ENCODE measurements at regions not wholly inside any gene's neighbourhood (a gene's known extent, or its start where the extent isn't known, plus 50 kb on each side); places are given as distances from the start of the nearest gene placed in this dataset.

GRCh38 chr5:2393556-2393955, 357.9 kb downstream of the IRX2 start:
- in situ Hi-C loops (cut with MboI; ENCODE audit: low sequenced_read_pairs): no loop called here

- in situ Hi-C loops (cut with MboI; ENCODE audit: low sequenced_read_pairs): no loop called here
Observed at GRCh38 chr5:2391566-2391965, 359.9 kb downstream of the IRX2 start.

- in situ Hi-C loops (cut with MboI; ENCODE audit: low sequenced_read_pairs): no loop called here
Observed at GRCh38 chr5:2391021-2391420, 360.5 kb downstream of the IRX2 start.

GRCh38 chr5:2388571-2388970, 362.9 kb downstream of the IRX2 start:
- in situ Hi-C loops (cut with MboI; ENCODE audit: low sequenced_read_pairs): no loop called here

GRCh38 chr5:2387634-2388325, 363.7 kb downstream of the IRX2 start:
- in situ Hi-C loops (cut with MboI; ENCODE audit: low sequenced_read_pairs): no loop called here

DNA sequence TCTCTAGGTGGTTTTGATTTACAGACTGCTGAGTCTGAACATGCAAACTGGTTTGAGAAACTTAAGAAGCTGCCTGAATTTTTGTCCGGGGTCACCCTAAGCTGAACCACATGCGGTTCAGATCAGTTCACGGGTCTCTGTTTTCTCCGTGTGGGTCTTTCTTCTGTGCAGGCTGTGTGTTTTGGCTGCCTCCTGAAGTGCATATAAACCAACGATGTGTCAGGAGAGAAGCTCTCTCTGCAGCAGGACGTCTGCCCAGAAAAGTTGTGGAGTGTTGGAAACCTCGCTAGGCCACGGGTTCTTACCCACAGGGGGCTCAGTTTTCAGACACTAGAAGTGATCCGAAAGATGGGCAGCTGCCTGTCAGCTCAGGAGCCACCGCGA, 364.2 kb downstream of the IRX2 start:
- in situ Hi-C loops (cut with MboI; ENCODE audit: low sequenced_read_pairs): no loop called here

GRCh38 chr5:2385818-2386217, 365.7 kb downstream of the IRX2 start:
- in situ Hi-C loops (cut with MboI; ENCODE audit: low sequenced_read_pairs): no loop called here

DNA sequence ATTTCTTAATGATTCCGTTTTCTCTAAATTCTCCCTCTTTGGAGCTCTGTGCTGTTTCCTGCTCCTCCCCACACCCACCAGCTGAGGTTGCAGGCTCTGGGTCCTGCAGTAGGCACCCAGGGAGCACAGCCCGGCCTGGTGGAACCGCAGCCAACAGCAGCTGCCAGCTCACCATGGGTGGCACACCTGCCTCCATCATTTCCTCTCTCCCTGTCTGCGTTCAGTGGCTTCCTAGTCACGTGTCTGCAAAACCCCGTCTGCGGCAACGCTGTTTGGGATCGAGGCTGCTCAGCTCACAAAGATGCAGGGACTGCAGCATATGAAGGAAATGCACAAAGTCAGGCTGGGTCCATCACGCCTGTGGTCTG, 367.8 kb downstream of the IRX2 start:
- in situ Hi-C loops (cut with MboI; ENCODE audit: low sequenced_read_pairs): no loop called here

DNA sequence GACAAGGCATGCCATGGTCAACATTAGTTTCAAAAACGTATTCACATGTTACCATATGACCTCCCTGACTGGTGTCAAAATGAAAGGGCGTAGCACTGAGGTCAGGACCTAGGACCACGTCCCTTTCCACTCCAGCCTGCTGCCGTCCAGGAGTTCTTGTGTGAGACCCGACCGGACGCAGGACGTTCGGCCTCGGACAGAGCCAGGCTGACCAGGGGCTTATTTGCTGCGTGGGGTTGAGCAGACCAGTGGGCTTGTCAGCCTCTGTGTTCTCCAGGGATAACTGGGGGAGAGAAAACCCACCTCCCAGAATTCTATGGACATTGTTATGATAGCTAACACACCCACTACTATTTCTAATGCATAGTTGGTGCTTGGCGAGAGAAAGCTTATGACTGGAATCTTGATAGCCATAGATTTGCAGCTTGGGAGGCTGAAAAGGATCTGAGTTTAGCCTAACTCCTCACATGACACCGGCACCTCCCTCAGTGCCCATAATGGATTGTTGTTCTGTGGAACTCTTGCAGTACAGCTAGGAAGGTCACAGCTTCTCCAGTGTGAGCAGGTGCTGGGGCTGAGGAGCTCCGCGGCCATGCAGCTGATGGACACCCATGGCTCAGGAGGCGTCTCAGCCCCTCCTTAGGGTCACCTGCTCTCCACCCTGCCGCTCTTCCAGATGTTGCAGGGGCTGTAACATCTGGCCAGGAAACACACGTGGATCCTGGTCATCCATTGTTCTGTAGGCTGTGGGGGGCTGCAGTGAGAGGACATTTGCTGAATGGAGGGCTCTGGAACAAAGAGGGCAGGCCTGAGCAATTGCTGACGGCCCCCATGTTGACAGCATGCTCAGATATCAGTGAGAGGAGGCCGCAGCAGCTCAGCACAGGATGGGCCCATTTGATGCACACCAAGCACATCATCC, 368.4 kb downstream of the IRX2 start:
- in situ Hi-C loops (cut with MboI; ENCODE audit: low sequenced_read_pairs): no loop called here

GRCh38 chr5:2381861-2382260, 369.6 kb downstream of the IRX2 start:
- in situ Hi-C loops (cut with MboI; ENCODE audit: low sequenced_read_pairs): no loop called here

GRCh38 chr5:2381070-2381469, 370.4 kb downstream of the IRX2 start:
- in situ Hi-C loops (cut with MboI; ENCODE audit: low sequenced_read_pairs): no loop called here

DNA sequence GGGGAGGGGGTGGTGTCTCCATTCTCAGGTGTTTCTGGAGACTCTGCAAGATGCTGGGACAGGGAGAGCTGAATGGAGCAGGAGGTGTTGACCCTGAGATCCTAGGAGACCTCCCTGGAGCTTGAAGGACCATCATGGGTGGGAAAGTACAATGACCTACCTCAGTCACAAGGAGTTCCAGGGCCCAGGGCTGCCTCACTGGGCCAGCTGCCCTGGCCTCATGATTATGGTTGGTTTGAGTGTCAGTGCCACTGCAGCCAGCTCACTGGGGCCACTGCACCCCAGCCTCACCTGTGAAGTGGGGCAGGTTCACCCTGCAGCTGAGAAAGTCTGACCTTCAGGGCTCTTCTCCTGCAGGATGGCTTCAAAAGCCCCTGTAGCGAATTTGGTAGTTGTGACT, 372.5 kb downstream of the IRX2 start:
- in situ Hi-C loops (cut with MboI; ENCODE audit: low sequenced_read_pairs): no loop called here

- in situ Hi-C loops (cut with MboI; ENCODE audit: low sequenced_read_pairs): no loop called here
Observed at GRCh38 chr5:2378108-2378507, 373.4 kb downstream of the IRX2 start.

GRCh38 chr5:2376486-2376885, 375.0 kb downstream of the IRX2 start:
- in situ Hi-C loops (cut with MboI; ENCODE audit: low sequenced_read_pairs): no loop called here

- in situ Hi-C loops (cut with MboI; ENCODE audit: low sequenced_read_pairs): no loop called here
Observed at GRCh38 chr5:2375757-2376250, 375.7 kb downstream of the IRX2 start.

DNA sequence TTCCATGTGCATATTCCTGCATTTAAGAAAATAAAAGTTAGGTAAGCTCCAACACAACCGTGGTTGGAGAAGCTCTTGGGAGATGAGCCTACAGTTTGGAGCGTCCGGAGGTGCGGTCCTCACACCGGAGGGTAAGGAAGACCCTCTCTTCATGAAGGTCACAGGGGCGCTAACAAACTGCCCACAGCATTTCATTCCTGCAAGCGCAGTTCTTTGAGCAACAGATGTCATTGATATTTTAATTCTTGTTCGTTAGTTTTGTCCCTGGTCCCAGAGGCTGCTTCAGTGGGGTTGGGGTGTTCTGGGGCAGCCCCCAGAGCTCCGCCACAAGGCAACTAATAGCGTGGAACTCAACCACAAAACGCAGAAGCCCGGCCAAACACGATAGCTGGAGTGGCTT, 376.2 kb downstream of the IRX2 start:
- in situ Hi-C loops (cut with MboI; ENCODE audit: low sequenced_read_pairs): no loop called here

GRCh38 chr5:2374703-2375102, 376.8 kb downstream of the IRX2 start:
- in situ Hi-C loops (cut with MboI; ENCODE audit: low sequenced_read_pairs): no loop called here

DNA sequence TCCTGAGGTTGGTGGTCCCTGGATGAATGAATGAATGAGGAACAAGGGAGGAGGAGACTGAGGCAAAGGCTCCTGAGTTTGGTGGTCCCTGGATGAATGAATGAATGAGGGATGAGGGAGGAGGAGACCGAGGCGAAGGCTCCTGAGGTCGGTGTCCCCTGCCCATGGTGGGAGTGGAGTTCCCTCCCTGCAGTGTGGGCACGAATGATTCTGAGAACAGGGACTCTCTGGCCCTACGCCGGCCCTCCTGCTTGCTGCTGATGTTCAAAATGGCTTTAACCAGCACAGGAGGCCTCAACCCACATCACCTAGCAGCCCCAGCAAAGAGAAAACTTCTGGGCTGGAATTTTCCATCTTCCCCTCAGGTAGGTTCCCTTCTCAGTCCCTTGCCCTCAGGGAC, 377.8 kb downstream of the IRX2 start:
- in situ Hi-C loops (cut with MboI; ENCODE audit: low sequenced_read_pairs): no loop called here

GRCh38 chr5:2371419-2371710, 380.1 kb downstream of the IRX2 start:
- in situ Hi-C loops (cut with MboI; ENCODE audit: low sequenced_read_pairs): no loop called here

DNA sequence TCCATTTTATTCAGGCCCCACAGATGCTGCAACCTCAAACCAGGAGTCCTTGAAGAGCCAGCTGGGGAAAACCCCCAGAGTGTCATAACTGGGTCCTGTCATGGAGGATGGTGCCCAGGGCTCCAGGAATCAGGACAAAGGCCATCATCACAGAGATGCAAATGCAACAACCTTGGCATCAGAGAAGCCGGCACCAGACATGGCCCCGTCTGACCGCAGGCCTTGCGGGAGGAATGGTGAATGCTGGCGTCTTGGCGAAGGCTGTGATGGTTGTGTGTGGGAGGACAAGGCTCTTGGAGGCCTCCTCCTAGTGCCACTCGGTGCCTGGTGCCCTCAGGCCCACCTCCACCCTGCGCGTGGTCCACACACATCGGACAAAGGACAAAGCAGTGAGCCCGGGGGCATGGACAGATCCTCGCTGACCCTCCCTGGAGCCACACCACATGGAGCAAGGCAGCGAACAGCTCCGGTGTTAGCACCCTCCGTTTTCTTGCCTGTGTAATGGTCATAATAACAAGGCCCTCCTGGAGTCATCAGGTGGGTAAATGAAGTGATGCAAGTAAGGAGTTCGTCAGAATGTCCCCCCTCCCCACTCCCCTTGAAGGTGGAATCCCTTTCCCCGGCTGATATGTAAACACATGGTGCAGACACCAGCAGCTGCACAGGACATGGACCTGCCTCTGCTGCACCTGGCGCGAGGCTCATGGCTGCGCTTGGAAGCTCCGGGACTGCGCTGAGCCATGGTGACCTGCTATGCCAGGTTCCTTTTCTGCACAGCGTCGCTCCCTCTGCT, 380.7 kb downstream of the IRX2 start:
- in situ Hi-C loops (cut with MboI; ENCODE audit: low sequenced_read_pairs): no loop called here

- in situ Hi-C loops (cut with MboI; ENCODE audit: low sequenced_read_pairs): no loop called here
Observed at GRCh38 chr5:2369178-2369577, 382.3 kb downstream of the IRX2 start.

DNA sequence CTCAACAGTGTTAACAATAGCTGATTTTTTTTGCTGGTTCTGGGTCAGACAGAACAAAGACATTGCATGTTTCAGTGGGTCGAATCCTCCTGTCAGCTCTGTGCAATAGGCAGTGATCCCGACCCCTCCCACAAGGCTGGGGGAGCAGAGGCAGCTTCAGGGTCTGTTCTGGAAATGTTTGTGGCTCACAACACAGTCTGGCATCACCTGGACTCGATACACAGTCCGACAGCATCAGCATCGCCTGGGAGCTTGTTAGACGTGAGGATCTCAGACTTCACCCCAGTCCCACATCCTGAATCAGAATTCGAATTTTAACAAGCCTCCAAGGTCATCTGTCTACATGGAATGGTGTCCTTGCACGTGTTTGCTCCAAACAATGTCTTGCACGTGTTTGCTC, 384.7 kb downstream of the IRX2 start:
- in situ Hi-C loops (cut with MboI; ENCODE audit: low sequenced_read_pairs): no loop called here

Measured in HL-60/S4 (cell line).